MG63 (cell line): ENCODE measurements at regions not wholly inside any gene's neighbourhood (a gene's known extent, or its start where the extent isn't known, plus 50 kb on each side); places are given as distances from the start of the nearest gene placed in this dataset.

Source experiments
- DNase-seq: peaks from one replicate; pipeline ENCODE4 v3.0.0-alpha.2; 2020
- H3K27me3 ChIP-seq: fragments of 250-450 bp; sonication (Bioruptor Pico); 2 replicates; pipeline ENCODE4 v1.5.1; 2020; ENCODE audit warnings: mild to moderate bottlenecking, moderate library complexity
- H3K36me3 ChIP-seq: fragments of 250-450 bp; sonication (Bioruptor Pico); 2 replicates; pipeline ENCODE4 v1.5.1; 2020; ENCODE audit warnings: mild to moderate bottlenecking, moderate library complexity
- H3K4me3 ChIP-seq: fragments of 250-450 bp; sonication (Bioruptor Pico); 2 replicates; pipeline ENCODE4 v1.5.1; 2020; ENCODE audit warnings: mild to moderate bottlenecking, moderate library complexity
- H3K9me3 ChIP-seq: fragments of 250-450 bp; sonication (Bioruptor Pico); 2 replicates; pipeline ENCODE4 v1.5.1; 2020; ENCODE audit warnings: mild to moderate bottlenecking, moderate library complexity

- H3K27me3 ChIP-seq: no peaks in the 10 kb centered on the region
- H3K4me3 ChIP-seq: no peak overlapping the region
- no peak for DNase-seq
- H3K9me3 ChIP-seq: no peaks in the 10 kb centered on the region
- no peaks in the 10 kb centered on the region for H3K36me3 ChIP-seq
Measured at GRCh38 chr5:58362135-58362534, 97.8 kb downstream of the PLK2 start.

- Histone ChIP-seq H3K36me3 (no peaks in the 10 kb centered on the region), H3K4me3 (no peak overlapping the region), H3K9me3 (no peaks in the 10 kb centered on the region), H3K27me3 (no peaks in the 10 kb centered on the region)
- no peak for DNase-seq
Measured at GRCh38 chr5:58360794-58361193, 99.1 kb downstream of the PLK2 start.

- DNase-seq: no peak
- H3K36me3 ChIP-seq: no peaks in the 10 kb centered on the region
- no peaks in the 10 kb centered on the region for H3K9me3 ChIP-seq
- H3K27me3 ChIP-seq: no peaks in the 10 kb centered on the region
- H3K4me3 ChIP-seq: no peak overlapping the region
Measured at GRCh38 chr5:58359981-58360380, 99.9 kb downstream of the PLK2 start.

- no peak overlapping the region for H3K4me3 ChIP-seq
- no peak for DNase-seq
- H3K27me3 ChIP-seq: no peaks in the 10 kb centered on the region
- H3K36me3 ChIP-seq: no peaks in the 10 kb centered on the region
- no peaks in the 10 kb centered on the region for H3K9me3 ChIP-seq
Measured at GRCh38 chr5:58358501-58359178, 101.2 kb downstream of the PLK2 start.

- H3K27me3 ChIP-seq: no peaks in the 10 kb centered on the region
Measured at GRCh38 chr5:58357799-58358500, 101.9 kb downstream of the PLK2 start.

GRCh38 chr5:58357121-58357520 lies 102.8 kb downstream of the PLK2 start:
- no peaks in the 10 kb centered on the region for H3K36me3 ChIP-seq
- no peaks in the 10 kb centered on the region for H3K27me3 ChIP-seq
- no peaks in the 10 kb centered on the region for H3K9me3 ChIP-seq
- no peak for DNase-seq
- no peak overlapping the region for H3K4me3 ChIP-seq

More at GRCh38 chr5:58357799-58358500, 101.9 kb downstream of the PLK2 start:
- no peak for DNase-seq
- H3K4me3 ChIP-seq: no peak overlapping the region
- no peaks in the 10 kb centered on the region for H3K9me3 ChIP-seq
- no peaks in the 10 kb centered on the region for H3K36me3 ChIP-seq

- no peak for DNase-seq
- Histone ChIP-seq H3K9me3 (no peaks in the 10 kb centered on the region), H3K27me3 (no peaks in the 10 kb centered on the region), H3K4me3 (no peak overlapping the region), H3K36me3 (no peaks in the 10 kb centered on the region)
Measured at GRCh38 chr5:58356662-58357061, 103.2 kb downstream of the PLK2 start.

GRCh38 chr5:58354827-58355226 lies 105.1 kb downstream of the PLK2 start:
- Histone ChIP-seq H3K27me3 (no peaks in the 10 kb centered on the region), H3K36me3 (no peaks in the 10 kb centered on the region), H3K9me3 (peaks cover 2% of the 10 kb centered on the region; the same call in 1 of the 2 replicates), H3K4me3 (no peak overlapping the region)
- DNase-seq: no peak

- H3K4me3 ChIP-seq: no peak overlapping the region
- no peaks in the 10 kb centered on the region for H3K36me3 ChIP-seq
- H3K9me3 ChIP-seq: peaks cover 2% of the 10 kb centered on the region; the same call in 1 of the 2 replicates
- H3K27me3 ChIP-seq: no peaks in the 10 kb centered on the region
- DNase-seq: no peak
Measured at GRCh38 chr5:58353992-58354391, 105.9 kb downstream of the PLK2 start.

GRCh38 chr5:58351190-58351589 lies 108.7 kb downstream of the PLK2 start:
- no peak overlapping the region for H3K4me3 ChIP-seq
- no peaks in the 10 kb centered on the region for H3K36me3 ChIP-seq
- no peaks in the 10 kb centered on the region for H3K27me3 ChIP-seq
- peaks cover 2% of the 10 kb centered on the region; the same call in 1 of the 2 replicates for H3K9me3 ChIP-seq
- DNase-seq: no peak

GRCh38 chr5:58348996-58349728 lies 110.7 kb downstream of the PLK2 start:
- H3K4me3 ChIP-seq: no peak overlapping the region
- no peaks in the 10 kb centered on the region for H3K27me3 ChIP-seq
- no peak for DNase-seq
- H3K9me3 ChIP-seq: peaks cover 2% of the 10 kb centered on the region; the same call in 1 of the 2 replicates
- no peaks in the 10 kb centered on the region for H3K36me3 ChIP-seq

GRCh38 chr5:58346041-58346440 lies 113.8 kb downstream of the PLK2 start:
- DNase-seq: no peak
- H3K4me3 ChIP-seq: no peak overlapping the region

GRCh38 chr5:58341476-58341875 lies 118.4 kb downstream of the PLK2 start:
- Histone ChIP-seq H3K27me3 (no peaks in the 10 kb centered on the region), H3K9me3 (no peaks in the 10 kb centered on the region), H3K4me3 (no peak overlapping the region), H3K36me3 (no peaks in the 10 kb centered on the region)
- no peak for DNase-seq

More at GRCh38 chr5:58346041-58346440, 113.8 kb downstream of the PLK2 start:
- no peaks in the 10 kb centered on the region for H3K36me3 ChIP-seq
- H3K9me3 ChIP-seq: peaks cover 2% of the 10 kb centered on the region; the same call in 1 of the 2 replicates
- no peaks in the 10 kb centered on the region for H3K27me3 ChIP-seq

- Histone ChIP-seq H3K9me3 (no peaks in the 10 kb centered on the region), H3K27me3 (no peaks in the 10 kb centered on the region), H3K36me3 (no peaks in the 10 kb centered on the region), H3K4me3 (no peak overlapping the region)
- no peak for DNase-seq
Measured at GRCh38 chr5:58335518-58335917, 124.4 kb downstream of the PLK2 start.

GRCh38 chr5:58334035-58334434 lies 125.9 kb downstream of the PLK2 start:
- no peak for DNase-seq
- no peaks in the 10 kb centered on the region for H3K9me3 ChIP-seq
- no peaks in the 10 kb centered on the region for H3K27me3 ChIP-seq
- H3K36me3 ChIP-seq: no peaks in the 10 kb centered on the region
- no peak overlapping the region for H3K4me3 ChIP-seq

GRCh38 chr5:58330781-58331180 lies 129.1 kb downstream of the PLK2 start:
- H3K27me3 ChIP-seq: no peaks in the 10 kb centered on the region
- no peak for DNase-seq
- no peak overlapping the region for H3K4me3 ChIP-seq

GRCh38 chr5:58327289-58327688 lies 132.6 kb downstream of the PLK2 start:
- Histone ChIP-seq H3K36me3 (no peaks in the 10 kb centered on the region), H3K4me3 (no peak overlapping the region), H3K27me3 (no peaks in the 10 kb centered on the region), H3K9me3 (no peaks in the 10 kb centered on the region)
- DNase-seq: no peak

More at GRCh38 chr5:58330781-58331180, 129.1 kb downstream of the PLK2 start:
- Histone ChIP-seq H3K9me3 (no peaks in the 10 kb centered on the region), H3K36me3 (no peaks in the 10 kb centered on the region)
